Bronchial epithelial cell (primary cell): ENCODE measurements at regions not wholly inside any gene's neighbourhood (a gene's known extent, or its start where the extent isn't known, plus 50 kb on each side); places are given as distances from the start of the nearest gene placed in this dataset.

Source experiments
- DNase-seq: peaks from one replicate; pipeline ENCODE4 v3.0.0-alpha.2; 2010; ENCODE audit warnings: low read depth
- FAIRE-seq: peaks from 2 replicates; lab custom pipeline; 2011; peaks lifted over from hg19 to GRCh38; lab: Jason Lieb, UNC
- H3K27me3 ChIP-seq: 2 replicates; pipeline ENCODE4 v1.5.1; 2011; ENCODE audit warnings: low read length; ENCODE audit not compliant: control insufficient read depth, insufficient read depth
- H3K36me3 ChIP-seq: 2 replicates; pipeline ENCODE4 v1.5.1; 2011; ENCODE audit warnings: low read length; ENCODE audit not compliant: control insufficient read depth, insufficient read depth
- H3K4me3 ChIP-seq: 2 replicates; pipeline ENCODE4 v1.5.1; 2011; ENCODE audit warnings: mild to moderate bottlenecking, low read depth, low read length, control low read depth
- CTCF ChIP-seq: IDR thresholded peaks from 2 replicates; pipeline ENCODE4 v1.5.1; 2011; ENCODE audit warnings: mild to moderate bottlenecking, moderate library complexity, low read length, control low read depth, inconsistent platforms; ENCODE audit not compliant: insufficient read depth, severe bottlenecking

- TF ChIP-seq CTCF, result no peak
Observed at GRCh38 chr7:121793716-121794115, 79.2 kb upstream of the PTPRZ1 start.

GRCh38 chr7:121777672-121778071, 95.3 kb upstream of the PTPRZ1 start:
- no peak for DNase-seq
- no peak for FAIRE-seq
- no peak for TF ChIP-seq CTCF
- Histone ChIP-seq H3K27me3 (no peaks in the 10 kb centered on the region), H3K36me3 (no peaks in the 10 kb centered on the region), H3K4me3 (no peak overlapping the region)

More at GRCh38 chr7:121793716-121794115, 79.2 kb upstream of the PTPRZ1 start:
- Histone ChIP-seq H3K36me3 (no peaks in the 10 kb centered on the region), H3K4me3 (no peak overlapping the region), H3K27me3 (no peaks in the 10 kb centered on the region)
- FAIRE-seq (no peak), DNase-seq (peak; percentile 65)

- no peaks in the 10 kb centered on the region for H3K27me3 ChIP-seq
- H3K4me3 ChIP-seq, result no peak overlapping the region
- DNase-seq, result no peak
- no peaks in the 10 kb centered on the region for H3K36me3 ChIP-seq
- TF ChIP-seq CTCF, result no peak
- no peak for FAIRE-seq
Observed at GRCh38 chr7:121774563-121774962, 98.4 kb upstream of the PTPRZ1 start.

GRCh38 chr7:121766676-121767075, 106.3 kb upstream of the PTPRZ1 start:
- FAIRE-seq (no peak), DNase-seq (no peak)
- no peak overlapping the region for H3K4me3 ChIP-seq
- H3K27me3 ChIP-seq, result no peaks in the 10 kb centered on the region
- no peak for TF ChIP-seq CTCF
- H3K36me3 ChIP-seq, result no peaks in the 10 kb centered on the region

- Histone ChIP-seq H3K36me3 (no peaks in the 10 kb centered on the region), H3K4me3 (no peak overlapping the region), H3K27me3 (no peaks in the 10 kb centered on the region)
- no peak for FAIRE-seq
- no peak for TF ChIP-seq CTCF
- peak; percentile 79 for DNase-seq
Observed at GRCh38 chr7:121761399-121761798, 111.6 kb upstream of the PTPRZ1 start.

- no peak for FAIRE-seq
- no peak for DNase-seq
- Histone ChIP-seq H3K36me3 (no peaks in the 10 kb centered on the region), H3K27me3 (no peaks in the 10 kb centered on the region), H3K4me3 (no peak overlapping the region)
- no peak for TF ChIP-seq CTCF
Observed at GRCh38 chr7:121755818-121756552, 117.0 kb upstream of the PTPRZ1 start.
